AG08395 (cell line): ENCODE measurements at regions not wholly inside any gene's neighbourhood (a gene's known extent, or its start where the extent isn't known, plus 50 kb on each side); places are given as distances from the start of the nearest gene placed in this dataset.
"Not testable (repeated sequence)": the region's sequence is repeated elsewhere in the genome, so short reads cannot be mapped to it uniquely, and the experiment has no call there.

Experiments used
- DNase-seq: peaks from one replicate; pipeline ENCODE4 v3.0.0; 2012; ENCODE audit warnings: mixed read lengths, low spot score

GRCh38 chr16:16448423-16448822 is 69.5 kb downstream of the NPIPA7 start:
- not testable (repeated sequence) for DNase-seq

- DNase-seq, result not testable (repeated sequence)
These were observed 70.8 kb downstream of the NPIPA7 start for GRCh38 chr16:16449712-16450237.

- DNase-seq, result not testable (repeated sequence)
These were observed 72.9 kb downstream of the NPIPA7 start for GRCh38 chr16:16451721-16452410.

GRCh38 chr16:16458579-16458978 is 79.6 kb downstream of the NPIPA7 start:
- DNase-seq, result not testable (repeated sequence)

- not testable (repeated sequence) for DNase-seq
These were observed 84.9 kb downstream of the NPIPA7 start for GRCh38 chr16:16463792-16464191.

- DNase-seq, result not testable (repeated sequence)
These were observed 110.0 kb downstream of the NPIPA7 start for GRCh38 chr16:16488919-16489318.

GRCh38 chr16:16489466-16489865 is 110.5 kb downstream of the NPIPA7 start:
- not testable (repeated sequence) for DNase-seq

- DNase-seq, result not testable (repeated sequence)
These were observed 115.2 kb downstream of the NPIPA7 start for GRCh38 chr16:16494114-16494513.

- DNase-seq, result not testable (repeated sequence)
These were observed 116.1 kb downstream of the NPIPA7 start for GRCh38 chr16:16494998-16495397.

- not testable (repeated sequence) for DNase-seq
These were observed 120.9 kb downstream of the NPIPA7 start for GRCh38 chr16:16499875-16500274.

GRCh38 chr16:16507041-16507440 is 128.1 kb downstream of the NPIPA7 start:
- not testable (repeated sequence) for DNase-seq

- DNase-seq, result not testable (repeated sequence)
These were observed 129.4 kb downstream of the NPIPA7 start for GRCh38 chr16:16508344-16508743.

- not testable (repeated sequence) for DNase-seq
These were observed 140.5 kb downstream of the NPIPA7 start for GRCh38 chr16:16519395-16519794.

- DNase-seq, result not testable (repeated sequence)
These were observed 142.5 kb downstream of the NPIPA7 start for GRCh38 chr16:16521239-16522002.

GRCh38 chr16:16526998-16527397 is 148.1 kb downstream of the NPIPA7 start:
- DNase-seq, result not testable (repeated sequence)

GRCh38 chr16:16530744-16531143 is 151.8 kb downstream of the NPIPA7 start:
- not testable (repeated sequence) for DNase-seq

- not testable (repeated sequence) for DNase-seq
These were observed 156.6 kb downstream of the NPIPA7 start for GRCh38 chr16:16535565-16535964.

GRCh38 chr16:16536151-16536550 is 157.2 kb downstream of the NPIPA7 start:
- DNase-seq, result not testable (repeated sequence)

- not testable (repeated sequence) for DNase-seq
These were observed 170.8 kb downstream of the NPIPA7 start for GRCh38 chr16:16549710-16550109.

GRCh38 chr16:16550824-16551223 is 171.9 kb downstream of the NPIPA7 start:
- not testable (repeated sequence) for DNase-seq

GRCh38 chr16:16552819-16553340 is 173.9 kb downstream of the NPIPA7 start:
- not testable (repeated sequence) for DNase-seq

GRCh38 chr16:16559179-16559740 is 180.3 kb downstream of the NPIPA7 start:
- DNase-seq, result not testable (repeated sequence)
